Panc1 (cell line): ENCODE measurements at regions not wholly inside any gene's neighbourhood (a gene's known extent, or its start where the extent isn't known, plus 50 kb on each side); places are given as distances from the start of the nearest gene placed in this dataset.

Experiments
- POLR2AphosphoS5 ChIP-seq: IDR thresholded peaks from 2 replicates; pipeline ENCODE4 v1.6.1; 2012; ENCODE audit warnings: mild to moderate bottlenecking, low read depth, low read length, moderate library complexity
- SIN3A ChIP-seq: IDR thresholded peaks from 2 replicates; pipeline ENCODE4 v1.6.1; 2012; ENCODE audit warnings: low read depth, mild to moderate bottlenecking, low read length, moderate library complexity, borderline replicate concordance; ENCODE audit not compliant: insufficient read depth
- TCF7L2 ChIP-seq: IDR thresholded peaks from 2 replicates; pipeline ENCODE4 v1.6.1; 2011; ENCODE audit warnings: mild to moderate bottlenecking, low read depth, low read length, inconsistent platforms
- TF ChIP-seq, protein P1 (sequence below): fragments of 450-650 bp; IDR thresholded peaks from 2 replicates; pipeline ENCODE4 v1.5.1; 2017; ENCODE audit warnings: mild to moderate bottlenecking

DNA sequence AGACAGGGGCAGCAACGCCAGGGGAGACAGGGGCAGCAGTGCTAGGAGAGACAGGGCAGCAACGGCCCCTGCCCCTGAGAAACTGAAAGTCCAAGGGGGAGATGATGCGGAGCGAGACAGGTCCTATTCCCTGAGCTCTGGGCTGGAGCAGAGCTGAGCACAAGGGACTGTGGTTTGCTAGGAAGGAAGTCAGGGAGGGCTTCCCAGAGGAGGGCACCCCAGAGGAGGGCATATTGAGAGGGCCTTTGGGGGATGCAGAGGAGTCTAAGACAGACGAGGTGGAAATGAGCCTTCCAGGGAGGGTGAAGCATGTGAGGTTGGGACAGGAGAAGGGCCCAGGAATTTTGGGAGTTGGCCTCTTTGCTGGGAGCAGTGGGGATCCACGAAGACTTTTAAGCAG, 52.1 kb upstream of the BEGAIN start:
- TF ChIP-seq, protein P1, sequence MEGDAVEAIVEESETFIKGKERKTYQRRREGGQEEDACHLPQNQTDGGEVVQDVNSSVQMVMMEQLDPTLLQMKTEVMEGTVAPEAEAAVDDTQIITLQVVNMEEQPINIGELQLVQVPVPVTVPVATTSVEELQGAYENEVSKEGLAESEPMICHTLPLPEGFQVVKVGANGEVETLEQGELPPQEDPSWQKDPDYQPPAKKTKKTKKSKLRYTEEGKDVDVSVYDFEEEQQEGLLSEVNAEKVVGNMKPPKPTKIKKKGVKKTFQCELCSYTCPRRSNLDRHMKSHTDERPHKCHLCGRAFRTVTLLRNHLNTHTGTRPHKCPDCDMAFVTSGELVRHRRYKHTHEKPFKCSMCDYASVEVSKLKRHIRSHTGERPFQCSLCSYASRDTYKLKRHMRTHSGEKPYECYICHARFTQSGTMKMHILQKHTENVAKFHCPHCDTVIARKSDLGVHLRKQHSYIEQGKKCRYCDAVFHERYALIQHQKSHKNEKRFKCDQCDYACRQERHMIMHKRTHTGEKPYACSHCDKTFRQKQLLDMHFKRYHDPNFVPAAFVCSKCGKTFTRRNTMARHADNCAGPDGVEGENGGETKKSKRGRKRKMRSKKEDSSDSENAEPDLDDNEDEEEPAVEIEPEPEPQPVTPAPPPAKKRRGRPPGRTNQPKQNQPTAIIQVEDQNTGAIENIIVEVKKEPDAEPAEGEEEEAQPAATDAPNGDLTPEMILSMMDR = no peak
- TF ChIP-seq POLR2AphosphoS5 (no peak), SIN3A (no peak), TCF7L2 (no peak)
